ENCODE measurements at regions not wholly inside any gene's neighbourhood (a gene's known extent, or its start where the extent isn't known, plus 50 kb on each side); places are given as distances from the start of the nearest gene placed in this dataset.

DNA sequence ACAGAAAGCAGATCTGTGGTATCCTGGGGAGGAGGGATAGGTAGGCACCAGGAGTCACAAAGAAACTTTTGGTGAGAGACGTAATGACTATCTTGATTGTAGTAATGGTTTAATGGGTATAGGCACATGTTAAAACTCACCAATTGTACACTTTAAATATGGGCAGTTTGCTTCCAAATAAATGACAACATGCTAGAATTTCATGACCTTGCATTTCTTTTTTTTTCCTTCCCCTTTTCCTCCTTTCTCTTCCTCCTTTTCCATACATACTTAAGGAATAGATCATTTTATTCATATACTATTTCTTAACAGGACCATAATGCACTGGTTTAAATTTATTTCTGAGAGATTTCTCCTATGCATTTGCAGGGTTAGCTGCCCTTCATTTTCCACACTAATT is 341.8 kb downstream of the TMEM182 start:
- no peak for TF ChIP-seq GABPA (IDR thresholded peaks at IDR 0.05 in 1 of 2, conservative IDR thresholded peaks at IDR 0.05 in 1 of 2)
- TF ChIP-seq HNF4G (IDR thresholded peaks at IDR 0.05) = no peak
- TF ChIP-seq ZBTB33 (IDR thresholded peaks at IDR 0.05) = no peak
- TF ChIP-seq NR2F2 (IDR thresholded peaks at IDR 0.05) = no peak
- no peak for TF ChIP-seq TAF1 (conservative IDR thresholded peaks at IDR 0.05)
- no peak for TF ChIP-seq EGR1 (IDR thresholded peaks at IDR 0.05; ENCODE audit: low read depth in 2 of 2)
- no peak for TF ChIP-seq YY1 (IDR thresholded peaks at IDR 0.05)
- no peak for TF ChIP-seq RAD21 (IDR thresholded peaks at IDR 0.05)
- TF ChIP-seq SP1 (IDR thresholded peaks at IDR 0.05) = no peak
- no peak for TF ChIP-seq HNF4A (conservative IDR thresholded peaks at IDR 0.05)
- TF ChIP-seq RXRA (IDR thresholded peaks at IDR 0.05) = no peak
- no peak for TF ChIP-seq FOXA2 (IDR thresholded peaks at IDR 0.05)
- TF ChIP-seq, protein P1, sequence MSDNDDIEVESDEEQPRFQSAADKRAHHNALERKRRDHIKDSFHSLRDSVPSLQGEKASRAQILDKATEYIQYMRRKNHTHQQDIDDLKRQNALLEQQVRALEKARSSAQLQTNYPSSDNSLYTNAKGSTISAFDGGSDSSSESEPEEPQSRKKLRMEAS (IDR thresholded peaks at IDR 0.05) = no peak
- no peak for TF ChIP-seq JUND (IDR thresholded peaks at IDR 0.05)
- no peak for TF ChIP-seq FOXA1 (IDR thresholded peaks at IDR 0.05)
- TF ChIP-seq REST (IDR thresholded peaks at IDR 0.05) = no peak
- no peak for TF ChIP-seq CTCF (IDR thresholded peaks at IDR 0.05; ENCODE audit: low read depth, low read length, missing input control)
- Histone ChIP-seq H3K9ac (ENCODE audit: low read depth in 1 of 2, low read length in 2 of 2) (no peak overlapping the region), H3K4me1 (ENCODE audit: control insufficient read depth in 4 of 4, insufficient read depth in 4 of 4, low read length in 3 of 4) (no peaks in the 10 kb centered on the region), H3K9me3 (ENCODE audit: control insufficient read depth in 4 of 4, low read length in 3 of 4) (no peaks in the 10 kb centered on the region), H3K27me3 (ENCODE audit: control insufficient read depth in 4 of 4, insufficient read depth in 4 of 4, low read length in 3 of 4) (no peaks in the 10 kb centered on the region), H3K36me3 (ENCODE audit: control insufficient read depth in 4 of 4, insufficient read depth in 3 of 4, low read depth in 1 of 4, low read length in 3 of 4) (no peaks in the 10 kb centered on the region), H3K4me3 (ENCODE audit: low read depth in 1 of 3, low read length in 3 of 3) (no peak overlapping the region), H3K27ac (ENCODE audit: low read depth in 1 of 2, low read length in 2 of 2) (no peak overlapping the region)
- DNase-seq (ENCODE audit: low spot score) = no peak
- 60% methylated on average over 1 of the region's 1 CpG for WGBS

DNA sequence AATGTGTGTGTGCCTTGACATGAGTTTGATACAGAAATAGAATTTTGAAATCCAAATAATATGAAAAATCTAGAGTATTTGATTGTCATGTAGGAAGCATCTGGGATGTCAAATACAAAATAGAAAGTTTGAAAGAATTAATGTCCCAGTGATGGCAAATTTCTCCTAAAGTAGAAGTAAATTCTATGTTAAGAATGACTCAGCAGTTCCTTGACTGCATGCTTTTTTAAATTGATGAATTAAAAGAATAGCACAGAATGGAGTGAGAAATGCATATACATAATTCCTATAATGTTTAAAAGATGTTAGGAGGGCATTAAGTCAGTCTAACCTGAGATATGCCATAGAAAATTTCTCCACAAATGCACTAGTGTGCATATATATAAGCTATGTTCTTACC is 357.5 kb downstream of the TMEM182 start:
- DNase-seq (ENCODE audit: low spot score) = no peak
- H3K27ac ChIP-seq (ENCODE audit: low read depth in 1 of 2, low read length in 2 of 2) = no peak overlapping the region
- TF ChIP-seq, protein P1 (IDR thresholded peaks at IDR 0.05) = no peak
- TF ChIP-seq TAF1 (conservative IDR thresholded peaks at IDR 0.05) = no peak
- TF ChIP-seq ZBTB33 (IDR thresholded peaks at IDR 0.05) = no peak
- no peak for TF ChIP-seq HNF4G (IDR thresholded peaks at IDR 0.05)
- TF ChIP-seq CTCF (IDR thresholded peaks at IDR 0.05; ENCODE audit: low read depth, low read length, missing input control) = no peak
- no peak for TF ChIP-seq RXRA (IDR thresholded peaks at IDR 0.05)
- TF ChIP-seq YY1 (IDR thresholded peaks at IDR 0.05) = no peak
- TF ChIP-seq, protein P2, sequence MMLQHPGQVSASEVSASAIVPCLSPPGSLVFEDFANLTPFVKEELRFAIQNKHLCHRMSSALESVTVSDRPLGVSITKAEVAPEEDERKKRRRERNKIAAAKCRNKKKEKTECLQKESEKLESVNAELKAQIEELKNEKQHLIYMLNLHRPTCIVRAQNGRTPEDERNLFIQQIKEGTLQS (IDR thresholded peaks at IDR 0.05) = no peak
- TF ChIP-seq NR2F2 (IDR thresholded peaks at IDR 0.05) = no peak
- TF ChIP-seq SP1 (IDR thresholded peaks at IDR 0.05) = no peak
- TF ChIP-seq FOXA1 (IDR thresholded peaks at IDR 0.05) = no peak
- TF ChIP-seq JUND (IDR thresholded peaks at IDR 0.05) = no peak
- no peak for TF ChIP-seq HNF4A (conservative IDR thresholded peaks at IDR 0.05)

More for the DNA sequence above, 357.5 kb downstream of the TMEM182 start:
- Histone ChIP-seq H3K9me3 (ENCODE audit: control insufficient read depth in 4 of 4, low read length in 3 of 4) (no peaks in the 10 kb centered on the region), H3K27me3 (ENCODE audit: control insufficient read depth in 4 of 4, insufficient read depth in 4 of 4, low read length in 3 of 4) (no peaks in the 10 kb centered on the region), H3K36me3 (ENCODE audit: control insufficient read depth in 4 of 4, insufficient read depth in 3 of 4, low read depth in 1 of 4, low read length in 3 of 4) (no peaks in the 10 kb centered on the region), H3K4me1 (ENCODE audit: control insufficient read depth in 4 of 4, insufficient read depth in 4 of 4, low read length in 3 of 4) (no peaks in the 10 kb centered on the region), H3K9ac (ENCODE audit: low read depth in 1 of 2, low read length in 2 of 2) (no peak overlapping the region), H3K4me3 (ENCODE audit: low read depth in 1 of 3, low read length in 3 of 3) (no peak overlapping the region)
